Esophagus muscularis mucosa (tissue), 3 donors: ENCODE measurements at regions not wholly inside any gene's neighbourhood (a gene's known extent, or its start where the extent isn't known, plus 50 kb on each side); places are given as distances from the start of the nearest gene placed in this dataset.

Experiments
- POLR2AphosphoS5 ChIP-seq, 2 donors: sonication (generic); formaldehyde crosslinking; IDR thresholded peaks; one replicate each; pipeline ENCODE4 v1.6.1; 2017; ENCODE audit warnings: antibody characterized with exemption in 2 of 2
- TF ChIP-seq, protein P1 (sequence below), 3 experiments: fragments of 200-600 bp in 2 of 3; fragments of 450-650 bp in 1 of 3; sonication (generic) in 2 of 3; IDR thresholded peaks; one replicate each; pipeline ENCODE4 v1.5.1; 2017 to 2019; ENCODE audit warnings: antibody characterized with exemption in 3 of 3, mild to moderate bottlenecking in 2 of 3, moderate library complexity in 1 of 3

DNA sequence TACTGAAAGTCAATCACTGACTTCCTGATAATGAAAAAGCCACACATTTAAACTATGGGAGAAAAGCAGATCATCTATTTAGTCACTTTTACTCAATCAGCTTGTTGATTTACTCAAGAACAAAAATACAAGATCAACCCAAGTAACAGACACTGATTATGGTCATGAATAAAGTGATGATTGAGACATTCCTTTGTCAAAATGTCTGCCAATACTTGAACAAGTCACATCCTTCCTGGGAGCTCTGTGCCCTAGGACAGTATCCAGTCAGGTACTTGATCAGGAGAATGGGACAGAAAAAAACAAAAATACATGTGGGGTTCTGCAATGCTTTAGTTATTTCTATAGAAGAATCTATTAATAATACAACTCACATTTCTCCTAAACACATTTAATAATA, 150.0 kb upstream of the NEBL start:
- TF ChIP-seq, protein P1, sequence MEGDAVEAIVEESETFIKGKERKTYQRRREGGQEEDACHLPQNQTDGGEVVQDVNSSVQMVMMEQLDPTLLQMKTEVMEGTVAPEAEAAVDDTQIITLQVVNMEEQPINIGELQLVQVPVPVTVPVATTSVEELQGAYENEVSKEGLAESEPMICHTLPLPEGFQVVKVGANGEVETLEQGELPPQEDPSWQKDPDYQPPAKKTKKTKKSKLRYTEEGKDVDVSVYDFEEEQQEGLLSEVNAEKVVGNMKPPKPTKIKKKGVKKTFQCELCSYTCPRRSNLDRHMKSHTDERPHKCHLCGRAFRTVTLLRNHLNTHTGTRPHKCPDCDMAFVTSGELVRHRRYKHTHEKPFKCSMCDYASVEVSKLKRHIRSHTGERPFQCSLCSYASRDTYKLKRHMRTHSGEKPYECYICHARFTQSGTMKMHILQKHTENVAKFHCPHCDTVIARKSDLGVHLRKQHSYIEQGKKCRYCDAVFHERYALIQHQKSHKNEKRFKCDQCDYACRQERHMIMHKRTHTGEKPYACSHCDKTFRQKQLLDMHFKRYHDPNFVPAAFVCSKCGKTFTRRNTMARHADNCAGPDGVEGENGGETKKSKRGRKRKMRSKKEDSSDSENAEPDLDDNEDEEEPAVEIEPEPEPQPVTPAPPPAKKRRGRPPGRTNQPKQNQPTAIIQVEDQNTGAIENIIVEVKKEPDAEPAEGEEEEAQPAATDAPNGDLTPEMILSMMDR (IDR thresholded peaks at IDR 0.05), result no peak
- no peak for TF ChIP-seq POLR2AphosphoS5 (IDR thresholded peaks at IDR 0.05)
